Dermis blood vessel endothelial cell (primary cell): ENCODE measurements at regions not wholly inside any gene's neighbourhood (a gene's known extent, or its start where the extent isn't known, plus 50 kb on each side); places are given as distances from the start of the nearest gene placed in this dataset.
"Not testable (repeated sequence)": the region's sequence is repeated elsewhere in the genome, so short reads cannot be mapped to it uniquely, and the experiment has no call there.

Experiments
- DNase-seq: peaks from one replicate; pipeline ENCODE4 v3.0.0; 2010

- DNase-seq = no peak
Observed at GRCh38 chr11:81705283-81705682, 1028.4 kb downstream of the FAM181B start.

DNA sequence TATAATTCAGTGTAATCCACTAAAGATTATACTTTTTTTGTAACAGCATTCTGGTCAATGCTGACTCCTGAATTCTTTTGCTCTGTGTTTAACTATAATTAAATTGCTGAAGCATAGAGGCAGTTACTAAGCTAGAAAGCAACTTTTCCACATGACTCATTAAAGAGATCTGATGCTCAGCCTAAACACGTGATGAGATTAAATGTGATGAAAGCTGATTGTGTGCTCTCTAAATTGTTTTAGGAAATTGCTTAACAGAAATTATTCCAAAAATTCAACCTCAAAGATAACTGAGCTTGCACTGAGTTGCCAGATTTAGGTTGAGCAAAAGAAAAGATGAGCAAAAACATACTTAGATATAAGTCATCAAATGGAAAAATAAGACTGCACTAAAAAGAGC, 1033.6 kb downstream of the FAM181B start:
- no peak for DNase-seq

DNA sequence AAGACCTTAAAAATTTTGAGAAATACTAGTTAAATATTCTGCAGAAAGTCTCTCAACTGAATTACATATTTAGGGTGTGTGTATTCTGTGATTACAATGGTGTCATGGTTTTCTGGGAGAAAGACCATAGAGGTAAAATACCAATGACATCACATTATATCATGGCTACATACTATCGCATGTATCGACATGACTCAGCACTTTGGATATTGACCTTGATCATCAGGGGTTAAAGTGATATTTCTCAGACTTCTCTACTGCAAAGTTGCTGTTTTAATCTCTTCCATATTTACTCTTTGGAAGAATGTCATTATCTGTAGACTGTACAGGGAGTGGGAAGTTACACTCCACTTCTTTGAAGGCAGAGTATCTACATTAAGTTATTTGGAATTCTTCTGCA, 1046.6 kb downstream of the FAM181B start:
- no peak for DNase-seq

GRCh38 chr11:81674211-81674610, 1059.5 kb downstream of the FAM181B start:
- DNase-seq = no peak

GRCh38 chr11:81673001-81673400, 1060.7 kb downstream of the FAM181B start:
- DNase-seq = no peak

- no peak for DNase-seq
Observed at GRCh38 chr11:81669935-81670543, 1063.6 kb downstream of the FAM181B start.

- no peak for DNase-seq
Observed at GRCh38 chr11:81658722-81659121, 1074.9 kb downstream of the FAM181B start.

DNA sequence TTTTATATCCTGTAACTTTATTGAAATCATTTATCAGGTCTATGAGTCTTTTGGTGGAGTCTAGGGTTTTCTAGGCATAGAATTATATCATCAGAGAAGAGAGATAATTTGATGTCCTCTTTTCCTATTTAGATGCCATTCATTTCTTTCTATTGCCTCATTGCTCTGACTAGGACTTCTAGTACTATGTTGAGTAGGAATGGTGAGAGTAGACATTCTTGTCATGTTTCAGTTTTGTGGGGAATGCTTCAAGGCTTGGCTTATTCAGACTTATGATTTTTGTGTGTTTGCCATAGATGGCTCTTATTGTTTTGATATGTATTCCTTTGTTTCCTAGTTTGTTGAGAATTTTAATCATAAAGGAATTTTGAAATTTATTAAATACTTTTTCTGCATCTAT, 1078.3 kb downstream of the FAM181B start:
- no peak for DNase-seq

- DNase-seq = no peak
Observed at GRCh38 chr11:81647374-81647773, 1086.3 kb downstream of the FAM181B start.

DNA sequence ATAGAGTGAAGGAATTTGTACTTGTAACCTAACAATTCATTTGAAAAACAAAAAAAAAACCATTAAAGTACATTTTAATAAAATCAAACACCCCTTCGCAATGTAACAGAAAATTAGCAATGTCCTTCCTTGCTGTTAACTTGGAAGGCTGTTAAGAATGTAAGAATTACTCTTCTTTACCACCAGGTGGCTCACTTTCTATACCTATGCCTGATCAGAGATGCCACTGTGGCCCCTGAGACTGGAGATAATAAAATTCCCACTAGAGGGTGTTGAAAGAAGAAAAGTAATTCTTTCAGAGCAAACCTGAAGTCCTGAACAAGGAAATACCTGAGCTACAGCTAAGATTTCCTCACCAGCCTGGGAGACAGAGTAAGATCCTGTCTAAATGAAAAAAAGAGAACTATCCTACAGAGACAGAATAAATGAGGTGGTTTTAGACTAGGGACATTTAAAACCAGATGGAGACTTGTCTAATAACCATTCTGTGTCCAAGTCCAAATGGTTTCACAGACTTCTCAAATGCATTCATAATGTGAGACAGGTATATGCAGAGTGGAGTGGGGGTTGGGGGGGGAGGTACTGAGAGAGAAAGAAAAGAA, 1089.3 kb downstream of the FAM181B start:
- DNase-seq = peak; percentile 20

DNA sequence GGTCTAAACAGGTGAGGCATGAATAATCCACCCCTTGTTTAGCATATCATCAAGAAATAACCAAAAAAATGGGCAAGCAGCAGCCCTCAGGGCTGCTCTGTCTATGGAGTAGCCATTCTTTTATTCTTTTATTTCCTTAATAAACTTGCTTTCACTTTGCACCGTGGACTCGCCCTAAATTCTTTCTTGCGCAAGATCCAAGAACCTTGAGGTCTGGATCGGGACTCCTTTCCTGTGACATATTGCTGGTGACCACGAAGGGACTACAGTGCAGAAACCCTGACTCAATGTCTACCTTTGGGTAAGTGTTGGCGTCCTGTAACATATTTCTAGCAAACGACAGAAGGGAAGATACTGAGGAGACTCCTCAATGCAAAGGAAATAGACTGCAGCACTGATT, 1099.2 kb downstream of the FAM181B start:
- DNase-seq = no peak

DNA sequence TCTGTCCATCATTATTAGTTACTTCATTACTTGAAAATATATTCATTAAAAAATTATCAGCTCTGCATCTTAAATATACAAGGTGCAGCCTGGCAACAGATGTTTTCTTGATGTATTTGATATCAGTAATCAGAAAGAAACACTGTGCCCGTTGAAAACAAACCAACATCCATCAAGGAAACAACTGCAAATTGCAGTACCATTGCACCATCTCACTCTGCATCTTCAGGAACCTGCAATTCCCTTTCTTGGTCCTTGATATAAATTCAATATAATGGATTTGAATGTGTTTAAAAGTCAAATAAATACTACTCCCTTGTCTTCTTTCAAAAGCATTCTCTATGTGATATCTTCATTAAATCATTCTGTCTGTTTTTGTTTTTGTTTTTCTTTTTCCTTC, 1131.2 kb downstream of the FAM181B start:
- no peak for DNase-seq

GRCh38 chr11:81596704-81597103, 1137.0 kb downstream of the FAM181B start:
- no peak for DNase-seq

DNA sequence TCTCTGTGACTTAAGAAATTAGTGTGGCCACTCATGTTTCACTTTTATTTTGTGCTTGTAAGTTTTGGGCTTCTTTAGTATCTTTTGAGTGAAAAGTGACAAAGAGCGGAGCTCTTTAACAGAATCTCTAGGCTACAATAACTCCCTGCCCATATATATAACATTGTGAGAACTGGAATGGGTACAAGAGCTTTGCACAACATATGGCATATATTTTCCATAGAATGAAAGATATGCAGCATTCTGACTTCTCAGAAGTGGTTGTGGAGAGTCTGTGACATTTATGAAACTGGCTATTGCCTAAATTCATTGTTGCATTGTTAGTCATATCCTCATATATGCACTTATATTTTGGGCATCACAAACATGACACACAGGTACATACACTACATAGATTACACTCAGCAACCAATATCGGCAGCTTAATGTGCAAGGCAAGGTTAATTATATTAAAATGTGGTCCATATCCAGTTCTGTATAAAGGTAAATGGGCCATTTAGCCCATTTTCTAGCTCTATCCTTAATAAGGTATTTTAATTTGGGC, 1148.2 kb downstream of the FAM181B start:
- no peak for DNase-seq

DNA sequence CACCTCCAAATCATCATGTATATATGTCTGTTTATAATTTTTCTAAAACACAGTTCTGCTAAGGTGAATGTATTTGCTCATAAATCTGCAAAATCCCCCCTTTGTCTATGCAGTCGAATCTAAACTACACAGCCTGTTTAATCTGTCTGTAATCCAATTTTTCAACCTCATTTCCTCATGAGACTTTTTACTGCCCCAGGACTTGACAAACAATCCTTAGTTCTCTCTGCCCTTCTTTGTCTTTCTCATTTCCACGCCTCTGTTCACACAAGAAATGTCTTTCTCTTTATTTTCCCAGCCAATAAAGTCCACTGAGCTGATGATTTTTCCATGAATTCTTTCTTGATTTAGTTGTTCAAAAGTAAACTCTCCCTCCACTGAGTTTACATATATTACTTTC, 1154.3 kb downstream of the FAM181B start:
- DNase-seq = no peak

DNA sequence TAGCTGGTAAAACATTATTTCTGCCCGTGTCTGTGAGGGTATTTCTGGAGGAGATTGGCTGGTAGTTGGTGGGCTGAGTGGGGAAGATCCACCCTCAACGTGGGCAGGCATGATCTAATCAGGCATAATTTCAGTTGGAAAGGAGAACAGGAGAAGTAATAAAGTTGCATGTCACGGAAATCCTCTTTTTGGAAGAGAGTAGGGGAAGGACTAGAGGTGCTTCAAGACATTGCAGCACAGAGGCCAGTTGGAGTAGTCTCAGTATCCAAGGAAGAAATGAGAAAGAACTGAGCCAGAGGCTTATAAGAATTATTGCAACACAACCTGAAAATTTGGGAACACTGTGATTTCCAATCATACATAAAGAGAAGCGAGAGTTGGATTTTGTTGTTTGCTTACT, 1155.1 kb downstream of the FAM181B start:
- DNase-seq = no peak

DNA sequence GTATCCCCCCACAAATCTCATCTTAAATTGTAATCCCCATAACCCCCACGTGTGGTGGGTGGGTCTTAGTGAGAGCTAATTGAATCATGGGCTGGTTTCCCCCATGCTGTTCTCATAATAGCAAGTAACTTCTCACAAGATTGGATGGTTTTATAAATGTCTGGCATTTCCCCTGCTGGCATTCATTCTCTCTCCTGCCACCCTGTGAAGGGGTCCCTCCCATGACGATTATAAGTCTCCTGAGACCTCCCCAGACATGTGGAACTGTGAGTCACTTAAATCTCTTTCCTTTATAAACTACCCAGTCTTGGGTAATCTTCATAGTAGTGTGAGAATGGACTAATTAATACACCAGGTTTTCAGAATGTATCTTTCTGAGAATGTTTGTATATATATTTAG, 1159.4 kb downstream of the FAM181B start:
- DNase-seq = no peak

DNA sequence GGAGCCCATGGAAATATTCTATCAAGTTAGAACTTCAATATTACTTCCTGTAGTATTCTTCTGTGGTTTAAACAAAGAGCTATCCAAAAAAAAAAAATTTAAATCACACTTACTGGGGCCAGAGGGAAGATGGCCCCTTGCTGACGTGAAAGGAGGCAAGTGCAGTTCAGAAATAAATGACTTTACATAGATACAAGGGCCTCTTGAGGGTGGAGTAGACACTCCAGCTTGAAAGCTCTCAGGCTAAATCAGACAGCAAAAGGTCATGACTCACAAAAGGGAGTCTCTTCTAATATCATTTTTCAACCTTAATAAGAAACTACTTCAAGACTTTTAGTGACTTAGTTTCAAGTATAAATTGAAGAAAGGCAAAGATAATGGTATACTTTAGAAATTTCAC, 1160.3 kb downstream of the FAM181B start:
- no peak for DNase-seq

- no peak for DNase-seq
Observed at GRCh38 chr11:81570669-81571068, 1163.0 kb downstream of the FAM181B start.

- no peak for DNase-seq
Observed at GRCh38 chr11:81569999-81570398, 1163.7 kb downstream of the FAM181B start.

GRCh38 chr11:81568918-81569317, 1164.7 kb downstream of the FAM181B start:
- no peak for DNase-seq

GRCh38 chr11:81548123-81548522, 1185.5 kb downstream of the FAM181B start:
- DNase-seq = no peak

DNA sequence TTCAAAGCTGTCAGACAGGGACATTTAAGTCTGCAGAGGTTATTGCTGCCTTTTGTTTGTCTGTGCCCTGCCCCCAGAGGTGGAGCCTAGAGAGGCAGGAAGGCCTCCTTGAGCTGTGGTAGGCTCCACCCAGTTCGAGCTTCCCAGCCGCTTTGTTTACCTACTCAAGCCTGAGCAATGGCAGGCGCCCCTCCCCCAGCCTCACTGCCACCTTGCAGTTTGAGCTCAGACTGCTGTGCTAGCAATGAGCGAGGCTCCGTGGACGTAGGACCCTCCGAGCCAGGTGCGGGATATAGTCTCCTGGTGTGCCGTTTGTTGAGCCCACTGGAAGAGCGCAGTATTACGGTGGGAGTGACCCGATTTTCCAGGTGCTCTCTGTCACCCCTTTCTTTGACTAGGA, 1193.9 kb downstream of the FAM181B start:
- DNase-seq = not testable (repeated sequence)

GRCh38 chr11:81515566-81515965, 1218.1 kb downstream of the FAM181B start:
- DNase-seq = no peak
